8988T (cell line): ENCODE measurements at regions not wholly inside any gene's neighbourhood (a gene's known extent, or its start where the extent isn't known, plus 50 kb on each side); places are given as distances from the start of the nearest gene placed in this dataset.
"Not testable (repeated sequence)": the region's sequence is repeated elsewhere in the genome, so short reads cannot be mapped to it uniquely, and the experiment has no call there.

ENCODE experiments used
- DNase-seq: peaks from one replicate; pipeline ENCODE4 v3.0.0; 2011

DNA sequence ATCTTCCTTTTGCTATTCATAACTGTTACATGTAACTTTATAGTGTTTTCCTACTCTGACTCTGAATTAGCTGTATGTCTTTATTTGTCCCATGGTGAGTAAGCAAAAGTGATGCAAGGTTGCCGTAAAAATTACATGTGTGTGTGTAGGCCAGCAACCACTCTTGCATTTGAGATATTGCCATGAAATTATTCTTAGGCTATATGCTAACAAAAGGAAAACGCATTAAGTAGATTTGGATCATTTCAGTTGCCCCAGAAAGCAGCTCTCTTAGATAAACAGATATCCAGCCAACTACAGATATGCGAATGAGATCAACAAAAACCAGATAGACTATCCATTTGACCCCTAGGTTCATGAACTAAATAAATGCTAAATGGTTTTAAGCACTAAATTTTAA, 73.6 kb downstream of the CYLC2 start:
- DNase-seq, result no peak

DNA sequence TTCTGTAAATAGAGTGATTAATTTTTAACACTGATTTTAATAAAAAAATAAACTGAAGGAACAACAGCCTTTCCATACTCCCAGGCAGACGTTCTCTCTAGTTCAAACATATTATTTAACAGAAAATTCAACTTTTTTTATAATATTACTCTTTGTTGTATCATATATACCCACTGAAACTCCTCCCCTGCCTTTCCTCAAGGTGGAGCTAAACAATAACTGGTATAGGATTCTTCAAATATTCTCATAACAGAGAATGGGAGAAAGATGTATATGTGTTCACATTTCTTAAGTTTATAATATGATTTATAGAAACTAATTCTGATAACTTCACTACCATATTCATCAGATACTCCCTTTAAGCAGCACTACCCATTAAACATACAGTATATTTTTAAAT, 83.4 kb downstream of the CYLC2 start:
- no peak for DNase-seq

DNA sequence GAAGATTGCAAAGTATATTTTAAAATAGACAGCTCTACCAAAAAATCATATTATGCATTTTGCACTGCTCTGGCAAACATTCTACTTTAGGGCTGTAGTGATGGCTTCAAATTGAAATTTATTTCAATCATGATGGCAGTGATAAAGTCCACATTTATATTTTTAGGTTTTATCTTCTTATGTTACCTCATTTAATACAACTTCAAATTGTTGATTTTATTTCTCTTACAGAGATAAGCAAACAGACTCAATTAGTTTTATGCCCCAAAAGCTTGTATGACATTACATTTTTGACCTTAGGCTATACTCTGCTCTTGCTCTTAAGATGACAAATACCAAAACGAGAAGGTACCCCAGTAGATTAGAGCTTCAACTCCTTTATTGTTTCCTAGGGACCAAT, 87.4 kb downstream of the CYLC2 start:
- no peak for DNase-seq

DNA sequence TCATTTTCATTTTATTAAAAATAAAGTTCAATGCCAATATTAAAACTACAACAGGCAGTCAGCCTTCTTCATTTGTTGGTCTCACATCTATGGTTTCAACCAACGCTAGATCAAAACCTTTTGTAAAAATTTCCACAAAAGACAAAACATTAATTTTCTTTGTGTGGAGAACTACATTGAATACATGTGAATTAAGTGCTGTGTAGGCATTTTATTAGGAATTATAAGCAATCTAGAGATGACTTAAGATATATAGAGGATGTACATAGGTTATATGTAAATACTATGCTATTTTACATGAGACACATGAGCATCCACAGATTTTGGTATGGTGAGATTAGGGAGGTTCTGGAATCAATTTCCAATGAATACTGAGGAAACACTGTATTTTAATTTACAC, 94.2 kb downstream of the CYLC2 start:
- DNase-seq, result no peak

DNA sequence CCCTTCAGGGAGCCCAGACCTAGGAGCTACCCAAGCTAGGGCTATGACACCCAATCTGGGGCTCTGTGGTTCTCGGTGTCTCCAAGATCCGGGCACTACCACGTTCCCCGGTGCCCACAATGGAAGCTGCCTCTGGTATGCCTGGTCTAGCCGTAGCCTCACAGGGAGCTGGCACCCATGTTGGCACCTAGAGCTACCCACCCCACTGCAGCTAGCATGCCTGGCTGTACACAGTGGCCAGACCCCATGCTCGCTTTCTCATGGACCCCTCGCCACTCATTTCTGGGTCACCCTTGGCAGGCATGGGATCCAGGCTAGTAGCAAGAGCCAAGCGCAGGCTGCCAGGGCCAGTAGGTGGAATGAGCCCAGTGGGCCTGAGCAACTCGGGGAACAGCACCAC, 109.0 kb downstream of the CYLC2 start:
- no peak for DNase-seq

DNA sequence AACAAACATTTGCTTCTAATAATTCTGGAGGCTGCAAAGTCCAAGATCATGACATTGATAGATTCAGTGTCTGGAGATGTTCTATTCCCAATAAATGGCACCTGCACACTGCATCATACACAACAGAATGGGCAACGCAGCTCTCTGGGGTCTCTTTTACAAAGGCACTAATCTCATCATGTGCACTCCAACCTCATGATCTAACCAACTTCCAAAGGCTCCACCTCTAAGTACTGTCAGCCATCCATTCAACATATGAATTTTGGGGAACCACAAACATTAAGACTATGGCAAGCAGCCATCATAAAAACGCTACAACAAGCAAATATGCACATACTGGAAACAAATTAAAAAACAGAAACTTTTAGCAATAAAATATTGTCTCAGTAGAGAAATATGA, 121.1 kb downstream of the CYLC2 start:
- no peak for DNase-seq

DNA sequence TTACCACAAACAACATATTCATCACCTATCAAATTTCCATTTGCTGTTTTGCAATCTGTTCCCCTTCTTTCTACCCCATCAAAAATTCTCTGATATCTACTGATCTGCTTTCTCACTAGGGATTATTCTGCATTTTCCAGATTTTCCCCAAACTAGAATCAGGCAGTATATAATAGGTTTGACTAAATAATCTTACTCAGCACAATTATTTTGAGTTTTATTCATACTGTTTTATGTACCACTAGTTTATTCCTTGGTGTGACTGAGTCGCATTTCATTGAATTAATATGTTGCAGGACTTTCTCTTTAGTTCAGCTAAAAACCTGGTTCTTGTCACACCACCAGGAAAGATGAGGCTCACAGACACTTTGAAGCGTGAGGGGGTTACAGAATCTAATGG, 131.4 kb downstream of the CYLC2 start:
- DNase-seq, result no peak

DNA sequence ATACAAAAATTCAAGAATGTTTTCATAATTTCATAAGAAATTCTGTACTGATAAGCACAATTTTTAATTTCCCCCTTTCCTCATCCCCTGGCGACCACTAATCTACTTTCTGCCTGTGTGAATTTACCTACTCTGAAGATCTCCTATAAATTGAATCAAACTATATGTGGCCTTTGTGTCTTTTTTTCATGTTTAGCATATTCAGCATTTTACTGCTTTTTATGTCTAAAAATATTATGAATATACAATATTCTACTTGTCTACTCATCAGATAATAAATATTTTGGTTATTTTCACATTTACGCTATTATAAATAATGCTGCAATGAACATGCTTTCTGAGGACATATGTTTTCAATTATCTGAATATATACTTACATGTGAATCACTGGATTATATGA, 144.8 kb downstream of the CYLC2 start:
- no peak for DNase-seq

DNA sequence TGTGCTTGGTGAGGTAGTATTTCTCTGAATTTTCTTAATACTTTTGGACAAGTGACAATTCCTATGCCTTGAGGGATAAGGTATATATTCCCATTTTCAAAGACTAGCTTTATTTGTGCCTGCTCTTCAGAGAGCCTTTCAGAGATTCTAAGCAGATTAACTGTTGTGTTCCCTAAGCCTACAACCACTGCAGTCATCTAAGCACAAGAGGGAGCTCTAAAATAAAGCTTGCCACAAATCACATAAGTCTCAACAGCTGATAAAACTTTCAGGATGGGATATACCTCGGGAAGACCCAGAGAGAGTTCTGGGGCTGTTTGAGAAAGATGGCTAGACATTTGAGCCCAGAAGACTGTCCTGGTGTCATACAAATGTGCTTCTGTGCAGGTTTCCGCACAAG, 157.3 kb downstream of the CYLC2 start:
- DNase-seq, result no peak

DNA sequence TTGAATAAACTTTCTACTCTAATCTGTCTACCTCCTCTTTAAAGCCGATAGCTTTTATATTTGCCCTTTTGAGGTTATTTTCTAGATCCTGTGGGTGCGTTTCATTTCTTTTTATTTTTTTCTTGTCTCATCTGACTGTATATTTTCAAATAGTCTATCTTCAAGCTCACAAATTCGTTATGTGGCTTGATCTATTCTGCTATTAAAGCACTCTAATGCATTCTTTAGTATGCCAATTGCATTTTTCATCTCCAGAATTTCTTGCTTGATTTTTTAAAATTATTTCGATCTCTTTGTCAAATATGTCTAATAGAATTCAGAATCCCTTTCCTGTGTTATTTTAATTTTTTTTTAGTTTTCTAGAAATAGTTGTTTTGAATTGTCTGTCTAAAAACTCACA, 172.4 kb downstream of the CYLC2 start:
- no peak for DNase-seq

DNA sequence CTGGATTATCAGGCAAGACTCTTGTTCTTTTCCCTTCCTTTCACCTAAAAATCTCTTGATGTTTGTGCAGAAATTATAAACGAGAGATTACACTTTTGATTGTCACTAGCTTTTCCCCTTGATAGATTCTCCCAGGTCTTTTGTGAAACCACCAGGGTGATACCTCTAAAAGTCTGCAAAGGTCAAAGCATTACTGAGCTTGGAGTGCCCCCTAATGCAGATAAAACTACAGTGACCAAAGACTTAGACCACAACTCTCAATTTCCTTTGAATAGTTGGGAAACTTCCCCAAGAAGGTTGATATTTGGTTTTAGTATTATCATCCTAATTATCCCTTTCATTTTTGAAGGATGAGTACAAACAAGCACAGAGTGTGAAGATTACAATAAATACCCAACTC, 173.1 kb downstream of the CYLC2 start:
- DNase-seq, result no peak

DNA sequence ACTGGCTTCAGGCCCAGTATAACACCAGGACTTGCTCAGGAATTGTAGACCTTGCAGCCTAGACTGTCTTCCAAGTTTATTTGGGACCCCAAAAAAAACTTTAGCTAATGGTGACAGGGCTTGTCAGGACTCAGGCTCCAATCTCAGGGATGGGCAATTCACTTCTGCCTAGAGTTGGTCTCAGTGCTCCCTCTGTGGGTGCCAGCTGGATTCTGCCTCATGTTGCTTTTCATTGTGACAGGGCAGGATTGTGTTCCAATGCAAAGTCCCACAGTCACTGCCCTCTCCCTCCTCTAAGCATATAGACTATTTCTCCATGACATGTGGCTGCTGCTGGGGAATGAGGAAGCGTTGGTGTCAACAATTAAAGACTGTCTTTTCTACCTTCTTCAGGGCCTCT, 174.7 kb downstream of the CYLC2 start:
- no peak for DNase-seq

DNA sequence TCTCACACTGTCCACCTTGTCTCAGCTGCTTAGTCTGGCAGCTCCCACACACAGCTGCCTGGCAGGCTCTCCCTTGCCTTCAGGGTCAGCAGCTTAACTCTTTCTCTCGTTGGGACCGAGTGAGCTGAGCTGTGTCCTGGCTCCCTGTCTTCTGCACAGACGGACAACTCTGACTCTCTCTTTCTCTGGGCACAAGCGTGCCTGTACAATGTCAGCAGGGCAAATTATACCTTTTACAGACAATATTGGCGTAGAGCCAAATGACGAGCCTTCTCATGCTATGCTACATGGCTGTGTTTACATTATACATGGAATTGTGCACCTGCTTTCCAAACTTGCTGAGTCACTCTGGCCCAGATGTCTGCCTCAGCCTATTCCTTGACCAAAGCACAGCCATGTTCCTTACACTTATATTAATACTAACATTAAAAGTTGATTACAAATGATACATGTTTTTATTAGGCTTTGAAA, 188.6 kb downstream of the CYLC2 start:
- no peak for DNase-seq

DNA sequence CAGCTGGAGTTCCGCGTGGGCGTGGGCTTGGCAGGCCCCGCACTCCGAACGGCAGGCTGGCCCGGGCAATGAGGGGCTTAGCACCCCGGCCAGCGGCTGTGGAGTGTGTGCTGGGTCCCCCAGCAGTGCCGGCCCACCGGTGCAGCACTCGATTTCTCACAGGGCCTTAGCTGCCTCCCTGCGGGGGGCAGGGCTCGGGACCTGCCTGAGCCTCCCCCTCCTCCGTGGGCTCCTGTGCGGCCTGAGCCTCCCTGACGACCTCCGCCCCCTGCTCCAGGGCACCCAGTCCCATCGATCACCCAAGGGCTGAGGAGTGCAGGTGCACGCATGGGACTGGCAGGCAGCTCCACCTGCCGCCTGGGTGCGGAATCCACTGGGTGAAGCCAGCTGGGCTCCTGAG, 191.8 kb downstream of the CYLC2 start:
- no peak for DNase-seq

DNA sequence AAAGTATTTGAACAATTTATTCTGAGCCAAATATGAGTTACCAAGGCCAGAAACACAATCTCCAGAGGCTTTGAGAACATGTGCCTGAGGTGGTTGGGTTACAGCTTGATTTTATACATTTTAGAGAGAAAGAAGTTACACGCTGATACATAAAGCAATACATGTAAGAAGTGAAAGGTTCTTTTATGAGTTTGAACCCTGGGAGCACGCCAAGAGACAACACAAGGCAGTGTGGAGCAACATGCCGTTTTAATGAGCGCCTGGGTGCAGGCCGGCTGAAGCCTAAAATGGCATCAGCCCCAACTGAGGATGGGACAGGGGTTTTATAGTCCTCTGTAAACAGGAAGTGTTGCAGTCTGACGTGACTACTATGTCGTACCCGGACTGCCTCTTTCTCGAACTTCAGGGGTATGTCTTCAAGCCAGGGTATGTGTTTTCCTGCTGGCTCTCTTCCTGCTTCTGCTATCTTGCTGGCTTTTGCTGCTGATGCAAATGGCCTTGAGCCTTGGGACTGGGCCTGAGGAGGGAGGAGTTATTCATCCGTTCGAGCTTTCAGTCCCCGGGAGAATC, 193.7 kb downstream of the CYLC2 start:
- no peak for DNase-seq

DNA sequence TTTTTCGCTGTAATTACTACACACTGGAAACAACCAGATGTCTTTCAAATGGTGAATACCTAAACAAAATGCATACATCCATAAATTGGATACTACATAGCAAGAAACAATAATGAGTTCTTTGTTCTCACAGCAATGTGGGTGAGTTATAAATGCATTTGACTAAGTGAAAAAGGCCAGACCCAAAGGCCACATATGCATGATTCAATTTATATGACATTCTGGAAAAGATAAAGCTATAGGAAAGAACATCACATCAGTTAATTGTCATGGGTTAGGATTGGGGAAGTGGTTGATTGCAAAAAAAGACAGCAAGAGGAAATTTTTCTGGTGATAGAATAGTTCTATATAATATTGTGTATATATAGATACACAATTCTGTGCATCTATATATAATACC, 198.9 kb downstream of the CYLC2 start:
- no peak for DNase-seq

DNA sequence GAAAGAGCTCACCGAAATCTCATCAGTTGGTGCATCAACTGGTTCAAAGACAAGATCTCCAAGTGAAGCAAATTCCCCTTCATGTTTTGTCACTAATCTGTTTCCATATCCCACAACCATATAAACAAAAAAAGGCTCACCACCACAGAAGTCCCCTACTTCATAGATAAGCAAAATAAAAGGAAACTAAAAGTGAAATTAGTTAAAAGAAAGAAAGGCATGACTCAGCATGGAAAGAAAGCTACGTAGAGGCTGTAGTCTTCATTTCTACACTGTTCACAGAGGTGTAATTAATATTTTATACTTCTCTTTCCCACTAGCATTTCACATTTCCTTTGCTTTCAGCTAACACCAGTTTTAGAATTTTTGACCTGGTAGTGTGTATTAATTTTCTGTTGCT, 208.0 kb downstream of the CYLC2 start:
- DNase-seq, result no peak

DNA sequence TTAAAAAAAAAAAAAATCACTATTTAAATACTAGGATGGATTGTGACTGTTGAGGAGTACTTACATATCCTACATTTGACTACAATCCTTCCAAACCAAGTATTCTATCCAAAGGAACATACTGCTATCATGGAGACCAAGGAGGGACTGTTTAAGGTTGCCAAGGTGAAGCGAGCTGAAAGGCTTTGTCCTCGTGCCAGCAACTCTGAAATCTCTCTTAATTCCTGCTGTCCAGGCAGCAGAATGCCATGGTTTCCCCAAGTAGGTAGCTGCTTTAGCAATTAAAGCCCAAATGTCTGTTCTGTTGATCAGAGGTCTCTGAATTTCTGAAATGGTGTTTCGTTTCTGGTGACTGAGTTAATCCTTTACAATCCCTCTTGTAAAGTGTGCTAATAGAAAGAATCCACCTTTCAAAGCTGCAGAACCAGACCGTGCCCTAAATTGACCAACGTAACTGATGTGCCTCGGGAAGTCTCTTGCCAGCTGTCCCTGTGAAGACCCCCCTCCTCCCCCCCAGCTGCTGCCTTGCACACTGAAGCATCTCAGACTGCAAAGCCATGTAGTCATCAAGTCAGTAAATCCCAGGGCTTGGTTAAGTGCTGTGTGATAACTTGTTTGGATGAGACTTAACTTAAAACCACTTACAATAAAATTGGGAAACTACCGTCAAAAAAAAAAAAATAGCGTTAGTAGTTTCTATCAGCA, 210.9 kb downstream of the CYLC2 start:
- not testable (repeated sequence) for DNase-seq

DNA sequence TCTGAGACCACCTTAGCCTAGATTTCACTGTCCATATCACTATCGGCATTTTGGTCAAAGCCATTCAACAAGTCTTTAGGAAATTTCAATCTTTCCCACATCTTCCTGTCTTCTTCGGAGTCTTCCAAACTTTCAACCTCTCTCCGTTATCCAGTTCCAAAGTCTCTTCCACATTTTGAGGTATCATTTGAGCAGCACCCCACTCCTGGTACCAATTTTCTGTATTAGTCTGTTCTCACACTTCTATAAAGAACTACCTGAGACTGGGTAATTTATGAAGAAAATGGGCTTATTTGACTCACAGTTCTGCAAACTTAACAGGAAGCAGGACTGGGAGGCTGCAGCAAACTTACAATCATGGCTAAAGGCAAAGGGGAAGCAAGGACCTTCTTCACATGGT, 215.5 kb downstream of the CYLC2 start:
- no peak for DNase-seq

DNA sequence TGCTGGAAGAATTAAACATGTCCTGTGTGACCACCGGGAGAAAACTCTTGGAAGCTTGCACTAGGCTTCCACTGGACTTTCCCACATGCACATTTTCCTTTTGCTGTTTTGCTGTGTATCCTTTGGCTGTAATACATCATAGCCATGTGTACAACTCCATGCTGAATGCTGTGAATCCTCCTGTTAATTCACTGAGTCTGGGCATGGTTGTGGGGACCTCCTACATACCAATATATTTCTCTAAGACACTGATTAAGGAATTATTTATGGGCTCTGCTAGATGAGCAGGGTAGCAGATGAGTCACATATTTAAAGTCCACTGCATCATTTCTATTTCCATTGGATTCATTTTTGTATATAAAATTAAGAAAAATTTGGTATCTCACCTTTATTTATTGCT, 220.1 kb downstream of the CYLC2 start:
- no peak for DNase-seq

DNA sequence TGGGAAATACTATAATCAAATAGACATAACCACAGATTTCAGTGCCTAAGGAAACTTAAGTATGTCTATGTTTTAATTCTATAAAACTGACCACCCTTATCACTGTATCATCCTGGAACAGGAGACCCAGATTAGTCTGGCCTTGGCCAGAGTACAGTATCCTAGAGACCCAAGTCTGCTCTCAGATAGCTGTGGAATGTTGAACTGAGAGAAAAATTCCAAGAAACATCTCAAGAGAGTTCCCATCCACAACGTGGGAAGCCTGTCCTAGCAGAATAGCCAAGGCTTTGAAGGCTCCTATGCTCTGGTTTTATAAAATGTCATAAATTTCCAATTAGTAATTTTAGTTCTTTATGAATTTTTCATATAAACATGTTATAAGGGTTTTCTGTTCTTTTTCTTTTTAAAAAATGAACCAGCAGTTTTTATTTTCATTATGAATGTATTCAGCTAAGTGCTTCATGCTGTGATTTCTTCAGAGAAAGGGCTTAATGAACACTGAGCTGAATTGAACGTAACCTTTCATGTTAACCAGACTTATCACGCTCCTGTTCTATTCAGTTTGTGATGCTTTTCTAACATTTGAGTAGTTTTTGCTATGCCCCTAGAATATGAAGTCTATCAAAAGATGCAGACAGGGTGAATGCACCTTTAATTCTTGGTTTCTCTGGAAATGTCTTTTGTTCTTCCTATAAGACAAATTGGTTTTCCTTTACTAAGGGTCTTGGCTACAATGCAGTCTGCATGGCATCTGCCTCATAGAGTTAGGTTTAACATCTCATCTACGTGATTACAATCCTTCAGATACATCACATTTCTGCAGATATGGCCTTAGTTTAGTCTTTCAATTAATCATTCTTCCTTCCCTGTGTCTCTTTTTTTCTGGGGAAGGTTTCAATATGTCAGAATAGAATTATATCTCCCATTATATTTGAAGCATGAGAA, 230.8 kb downstream of the CYLC2 start:
- no peak for DNase-seq

DNA sequence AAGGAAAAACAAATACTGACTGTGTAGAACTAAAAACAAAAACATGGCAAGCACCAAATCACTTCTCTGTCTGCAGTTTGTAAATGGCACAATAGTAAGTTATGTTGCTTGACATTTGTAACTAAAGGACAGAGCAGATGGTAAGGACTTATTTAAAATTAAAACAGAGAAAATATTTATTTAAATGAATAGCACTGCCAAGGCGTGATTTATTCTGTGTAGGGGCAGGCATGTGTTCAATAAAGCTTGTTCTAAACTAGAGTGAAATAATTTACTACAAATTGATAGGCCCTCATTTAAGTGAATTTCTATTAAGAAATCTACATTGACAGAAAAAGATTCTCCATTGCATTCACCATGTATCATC, 231.5 kb downstream of the CYLC2 start:
- no peak for DNase-seq

DNA sequence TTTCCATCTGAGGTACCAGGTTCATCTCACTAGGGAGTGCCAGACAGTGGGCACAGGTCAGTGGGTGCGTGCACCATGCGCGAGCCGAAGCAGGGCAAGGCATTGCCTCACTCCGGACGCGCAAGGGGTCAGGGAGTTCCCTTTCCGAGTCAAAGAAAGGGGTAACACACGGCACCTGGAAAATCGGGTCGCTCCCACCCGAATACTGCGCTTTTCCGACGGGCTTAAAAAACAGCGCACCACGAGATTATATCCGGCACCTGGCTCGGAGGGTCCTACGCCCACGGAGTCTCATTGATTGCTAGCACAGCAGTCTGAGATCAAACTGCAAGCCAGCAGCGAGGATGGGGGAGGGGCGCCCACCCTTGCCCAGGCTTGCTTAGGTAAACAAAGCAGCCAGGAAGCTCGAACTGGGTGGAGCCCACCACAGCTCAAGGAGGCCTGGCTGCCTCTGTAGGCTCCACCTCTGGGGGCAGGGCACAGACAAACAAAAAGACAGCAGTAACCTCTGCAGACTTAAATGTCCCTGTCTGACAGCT, 242.5 kb downstream of the CYLC2 start:
- not testable (repeated sequence) for DNase-seq

DNA sequence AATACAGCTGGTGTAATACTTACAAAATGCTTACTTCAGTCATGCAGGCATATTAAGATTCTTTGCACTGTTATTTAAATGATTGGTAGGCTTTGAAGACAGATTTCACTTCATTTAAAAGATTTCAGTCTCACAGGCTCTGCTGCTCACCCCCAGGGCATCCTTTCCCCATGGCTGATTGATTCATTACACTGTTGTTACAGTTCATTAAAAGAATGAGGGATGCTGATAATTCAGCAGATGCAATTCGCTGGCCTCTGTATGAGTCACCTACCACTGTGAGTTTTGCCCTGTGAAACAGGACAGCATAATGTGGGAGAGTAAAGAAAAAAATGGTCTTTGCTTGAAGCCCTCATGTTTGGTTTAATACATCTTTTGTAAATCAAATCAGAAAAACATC, 246.9 kb downstream of the CYLC2 start:
- DNase-seq, result no peak
